HL-60 (cell line): ENCODE measurements at regions not wholly inside any gene's neighbourhood (a gene's known extent, or its start where the extent isn't known, plus 50 kb on each side); places are given as distances from the start of the nearest gene placed in this dataset.

Experiments used
- CTCF ChIP-seq: IDR thresholded peaks from one replicate; pipeline ENCODE4 v1.5.1; 2011; ENCODE audit warnings: low read length, control low read depth, inconsistent platforms; ENCODE audit not compliant: insufficient read depth
- GABPA ChIP-seq: IDR thresholded peaks from 2 replicates; pipeline ENCODE4 v1.6.1; 2012; ENCODE audit warnings: low read depth
- POLR2AphosphoS5 ChIP-seq: IDR thresholded peaks from 2 replicates; pipeline ENCODE4 v1.6.1; 2012; ENCODE audit warnings: low read depth

- TF ChIP-seq POLR2AphosphoS5 (no peak), CTCF (no peak), GABPA (no peak)
Observed at GRCh38 chr3:145035682-145036081, 1064.1 kb downstream of the DIPK2A start.
